WTC11 (cell line): ENCODE measurements at regions not wholly inside any gene's neighbourhood (a gene's known extent, or its start where the extent isn't known, plus 50 kb on each side); places are given as distances from the start of the nearest gene placed in this dataset.

ENCODE experiments used
- ARID4B ChIP-seq: sonication (generic); formaldehyde crosslinking; IDR thresholded peaks from 2 replicates; pipeline ENCODE4 v1.8.0; 2023; ENCODE audit warnings: missing genetic modification reagents, mild to moderate bottlenecking, borderline replicate concordance
- CTCF ChIP-seq: fragments of 200-600 bp; IDR thresholded peaks from 2 replicates; pipeline ENCODE4 v1.8.0; 2022; ENCODE audit warnings: antibody characterized with exemption
- MAX ChIP-seq: sonication (generic); formaldehyde crosslinking; IDR thresholded peaks from 2 replicates; pipeline ENCODE4 v1.8.0; 2022; ENCODE audit warnings: mild to moderate bottlenecking, missing genetic modification reagents
- NFE2L1 ChIP-seq: sonication (generic); formaldehyde crosslinking; IDR thresholded peaks from 2 replicates; pipeline ENCODE4 v1.8.1; 2023; ENCODE audit warnings: missing genetic modification reagents
- NR1H2 ChIP-seq: sonication (generic); formaldehyde crosslinking; IDR thresholded peaks from 2 replicates; pipeline ENCODE4 v1.9.0; 2021; ENCODE audit warnings: mild to moderate bottlenecking, moderate library complexity, missing genetic modification reagents
- SMAD3 ChIP-seq: sonication (generic); formaldehyde crosslinking; IDR thresholded peaks from 2 replicates; pipeline ENCODE4 v1.8.0; 2022; ENCODE audit warnings: missing genetic modification reagents, mild to moderate bottlenecking, borderline replicate concordance
- SMAD4 ChIP-seq: sonication (generic); formaldehyde crosslinking; IDR thresholded peaks from 2 replicates; pipeline ENCODE4 v1.8.0; 2022; ENCODE audit warnings: mild to moderate bottlenecking, missing genetic modification reagents
- SP1 ChIP-seq: sonication (generic); formaldehyde crosslinking; conservative IDR thresholded peaks from 2 replicates; pipeline ENCODE4 v1.8.1; 2022; ENCODE audit warnings: missing genetic modification reagents
- USF2 ChIP-seq: sonication (generic); formaldehyde crosslinking; IDR thresholded peaks from 2 replicates; pipeline ENCODE4 v1.8.1; 2023; ENCODE audit warnings: mild to moderate bottlenecking, missing genetic modification reagents, moderate library complexity
- ZNF263 ChIP-seq: sonication (generic); formaldehyde crosslinking; IDR thresholded peaks from 2 replicates; pipeline ENCODE4 v1.8.1; 2022; ENCODE audit warnings: low read depth, mild to moderate bottlenecking, moderate library complexity, missing genetic modification reagents

- TF ChIP-seq CTCF (no peak), MAX (CRISPR knock-in tag) (no peak), SMAD4 (CRISPR knock-in tag) (no peak), ZNF263 (no peak), NFE2L1 (CRISPR knock-in tag) (no peak), NR1H2 (CRISPR knock-in tag) (no peak), USF2 (no peak), ARID4B (no peak), SMAD3 (CRISPR knock-in tag) (no peak), SP1 (CRISPR knock-in tag) (no peak)
These were observed 153.0 kb upstream of the FAM20A start for GRCh38 chr17:68753985-68754769.
